Ovary (tissue), 7 donors: ENCODE measurements at regions not wholly inside any gene's neighbourhood (a gene's known extent, or its start where the extent isn't known, plus 50 kb on each side); places are given as distances from the start of the nearest gene placed in this dataset.

Source experiments
- DNase-seq, 5 donors: peaks; one replicate each; pipeline ENCODE4 v3.0.0-alpha.2; 2019 to 2020
- H3K27ac ChIP-seq, 2 donors: fragments of 200-600 bp; one replicate each; pipeline versions ENCODE4 v1.5.1 to v1.8.0; 2019 to 2022
- H3K27me3 ChIP-seq: fragments of 200-600 bp; one replicate; pipeline ENCODE4 v1.8.0; 2022
- H3K36me3 ChIP-seq: fragments of 200-600 bp; sonication (generic); one replicate; pipeline ENCODE4 v1.5.1; 2019
- H3K4me1 ChIP-seq: one replicate; pipeline ENCODE4 v1.8.1; 2013; ENCODE audit warnings: mild to moderate bottlenecking, moderate library complexity; ENCODE audit not compliant: insufficient read depth
- H3K4me3 ChIP-seq: fragments of 200-600 bp; sonication (generic); one replicate; pipeline ENCODE4 v1.5.1; 2017
- H3K9me3 ChIP-seq, 2 donors: fragments of 200-600 bp in 1 of 2; sonication (generic) in 1 of 2; one replicate each; pipeline versions ENCODE4 v1.5.1 to v1.8.1; 2013 to 2019; ENCODE audit warnings: mild to moderate bottlenecking in 1 of 2, moderate library complexity in 1 of 2
- EP300 ChIP-seq: sonication (generic); formaldehyde crosslinking; IDR thresholded peaks from one replicate; pipeline ENCODE4 v1.6.1; 2017; ENCODE audit warnings: antibody characterized with exemption
- POLR2A ChIP-seq: fragments of 450-650 bp; IDR thresholded peaks from one replicate; pipeline ENCODE4 v1.6.1; 2017; ENCODE audit warnings: antibody characterized with exemption, mild to moderate bottlenecking, moderate library complexity
- WGBS, 3 donors: extraction: QIAGEN DNeasy Blood & Tissue Kit in 1 of 3; methylation state at CpG; one replicate each; pipeline versions ENCODE4 v1.1.5 to v1.1.7; 2013 to 2017; 5-methylcytosine and 5-hydroxymethylcytosine counted together
- intact Hi-C, 4 donors: fragments of 100-400 bp; cut with DNase I; formaldehyde crosslinking; loops; one replicate each; pipeline versions ENCODE4 v1.11.0 to v1.15.1; 2022 to 2023
- TF ChIP-seq, protein P1 (sequence below), 3 donors: fragments of 450-650 bp in 2 of 3; fragments of 200-600 bp in 1 of 3; IDR thresholded peaks; one replicate each; pipeline versions ENCODE4 v1.5.1 to v1.8.0; 2016 to 2022; ENCODE audit warnings: antibody characterized with exemption in 3 of 3, mild to moderate bottlenecking in 1 of 3
- donor health status: DM: no; HTN: no; CAD: no; lungs with moderate emphysema.
- donor health status: DM: no; HTN: no; CAD: no.
- donor health status: Bipolar disorder and iron deficiency.
- donor health status: DM: no; HTN: no; CAD: no.
- donor health status: DM: yes; HTN: yes; CAD: no.

DNA sequence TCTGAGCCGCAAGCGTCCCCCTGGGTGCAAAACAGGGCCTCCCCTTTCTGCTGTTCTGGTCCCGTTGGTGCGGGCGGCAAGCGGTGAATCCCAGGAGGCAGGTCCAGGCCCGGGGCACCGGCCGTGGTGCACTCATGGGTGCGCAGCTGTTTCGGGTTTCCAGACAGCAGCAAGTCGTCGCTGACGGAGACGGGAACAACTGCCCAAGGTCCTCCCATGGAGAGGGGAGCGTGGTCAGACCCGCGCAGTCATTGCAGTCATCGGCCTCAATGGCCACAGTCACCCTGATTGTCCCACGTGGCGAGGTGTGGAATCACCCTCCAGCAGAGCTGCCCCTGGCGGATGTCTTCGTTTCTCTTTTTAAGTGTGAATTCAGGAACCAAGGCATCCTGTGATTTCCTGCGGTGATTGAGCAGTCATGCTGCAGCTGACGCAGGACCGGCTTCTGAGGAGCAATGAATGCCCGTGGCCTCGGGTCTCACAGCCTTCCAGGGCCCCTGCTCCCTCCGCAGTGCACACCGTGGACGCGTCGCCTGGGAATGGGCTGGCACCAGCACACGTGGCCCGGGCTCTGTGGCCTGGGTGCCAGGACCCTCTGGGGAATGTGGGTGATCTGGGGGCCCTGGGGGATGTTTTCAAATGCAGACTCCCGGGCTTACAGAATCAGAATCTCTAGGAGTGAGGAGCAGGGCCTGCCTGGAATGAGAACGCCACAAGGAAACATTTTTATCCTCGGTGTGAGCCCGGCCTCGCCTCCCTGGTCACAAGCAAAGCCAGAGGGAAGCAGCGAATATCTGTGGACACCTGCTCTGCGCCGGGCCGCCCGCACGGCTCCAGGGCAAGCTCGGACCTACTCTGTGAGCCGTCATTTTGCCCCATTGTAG lies 244.2 kb upstream of the SALL3 start:
- Histone ChIP-seq H3K27me3 (no peaks in the 10 kb centered on the region), H3K27ac (no peak overlapping the region), H3K9me3 (no peaks in the 10 kb centered on the region), H3K4me3 (no peak overlapping the region), H3K36me3 (no peaks in the 10 kb centered on the region), H3K4me1 (no peaks in the 10 kb centered on the region)
- WGBS, 3 donors: 88 to 90% (median 89%) methylated on average over 46 to 48 of the region's 48 CpGs
- intact Hi-C loops: no loop called here
- no peak for DNase-seq
- TF ChIP-seq POLR2A: no peak
- TF ChIP-seq, protein P1, sequence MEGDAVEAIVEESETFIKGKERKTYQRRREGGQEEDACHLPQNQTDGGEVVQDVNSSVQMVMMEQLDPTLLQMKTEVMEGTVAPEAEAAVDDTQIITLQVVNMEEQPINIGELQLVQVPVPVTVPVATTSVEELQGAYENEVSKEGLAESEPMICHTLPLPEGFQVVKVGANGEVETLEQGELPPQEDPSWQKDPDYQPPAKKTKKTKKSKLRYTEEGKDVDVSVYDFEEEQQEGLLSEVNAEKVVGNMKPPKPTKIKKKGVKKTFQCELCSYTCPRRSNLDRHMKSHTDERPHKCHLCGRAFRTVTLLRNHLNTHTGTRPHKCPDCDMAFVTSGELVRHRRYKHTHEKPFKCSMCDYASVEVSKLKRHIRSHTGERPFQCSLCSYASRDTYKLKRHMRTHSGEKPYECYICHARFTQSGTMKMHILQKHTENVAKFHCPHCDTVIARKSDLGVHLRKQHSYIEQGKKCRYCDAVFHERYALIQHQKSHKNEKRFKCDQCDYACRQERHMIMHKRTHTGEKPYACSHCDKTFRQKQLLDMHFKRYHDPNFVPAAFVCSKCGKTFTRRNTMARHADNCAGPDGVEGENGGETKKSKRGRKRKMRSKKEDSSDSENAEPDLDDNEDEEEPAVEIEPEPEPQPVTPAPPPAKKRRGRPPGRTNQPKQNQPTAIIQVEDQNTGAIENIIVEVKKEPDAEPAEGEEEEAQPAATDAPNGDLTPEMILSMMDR (IDR thresholded peaks at IDR 0.05): no peak
- TF ChIP-seq EP300: no peak

DNA sequence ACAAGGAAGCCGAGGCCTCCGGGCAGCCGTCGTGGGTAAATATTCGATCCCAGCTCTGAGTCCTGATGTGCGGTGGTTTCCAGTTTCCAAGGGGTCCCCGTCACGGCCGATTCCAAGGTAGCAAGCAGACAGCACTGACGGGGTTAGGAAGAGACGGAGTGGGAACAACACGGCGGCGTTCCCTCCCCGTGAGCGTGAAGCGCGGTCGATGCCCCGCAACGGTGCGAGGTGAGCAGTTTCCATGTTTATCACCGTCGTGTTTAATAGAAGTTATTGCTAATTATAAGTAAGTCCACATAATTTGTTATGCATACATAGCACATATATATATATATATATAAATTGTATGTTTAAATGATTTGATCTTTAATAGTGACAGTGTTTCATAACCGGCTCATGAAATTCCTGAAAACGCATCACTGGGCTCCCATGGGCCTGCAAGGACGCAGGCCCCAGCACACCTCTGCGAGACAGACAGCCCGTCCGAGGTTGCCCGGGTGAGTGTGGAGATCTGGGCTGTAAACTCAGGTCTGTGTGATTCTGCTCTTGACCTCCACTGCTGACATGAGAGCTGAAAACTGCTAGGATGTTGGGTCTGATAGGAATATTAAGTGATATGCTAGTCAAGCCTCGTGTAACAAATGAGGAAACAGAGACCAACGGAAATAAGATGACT lies 243.5 kb upstream of the SALL3 start:
- WGBS, 3 donors: 89 to 91% (median 89%) methylated on average over 33 of the region's 33 CpGs

DNA sequence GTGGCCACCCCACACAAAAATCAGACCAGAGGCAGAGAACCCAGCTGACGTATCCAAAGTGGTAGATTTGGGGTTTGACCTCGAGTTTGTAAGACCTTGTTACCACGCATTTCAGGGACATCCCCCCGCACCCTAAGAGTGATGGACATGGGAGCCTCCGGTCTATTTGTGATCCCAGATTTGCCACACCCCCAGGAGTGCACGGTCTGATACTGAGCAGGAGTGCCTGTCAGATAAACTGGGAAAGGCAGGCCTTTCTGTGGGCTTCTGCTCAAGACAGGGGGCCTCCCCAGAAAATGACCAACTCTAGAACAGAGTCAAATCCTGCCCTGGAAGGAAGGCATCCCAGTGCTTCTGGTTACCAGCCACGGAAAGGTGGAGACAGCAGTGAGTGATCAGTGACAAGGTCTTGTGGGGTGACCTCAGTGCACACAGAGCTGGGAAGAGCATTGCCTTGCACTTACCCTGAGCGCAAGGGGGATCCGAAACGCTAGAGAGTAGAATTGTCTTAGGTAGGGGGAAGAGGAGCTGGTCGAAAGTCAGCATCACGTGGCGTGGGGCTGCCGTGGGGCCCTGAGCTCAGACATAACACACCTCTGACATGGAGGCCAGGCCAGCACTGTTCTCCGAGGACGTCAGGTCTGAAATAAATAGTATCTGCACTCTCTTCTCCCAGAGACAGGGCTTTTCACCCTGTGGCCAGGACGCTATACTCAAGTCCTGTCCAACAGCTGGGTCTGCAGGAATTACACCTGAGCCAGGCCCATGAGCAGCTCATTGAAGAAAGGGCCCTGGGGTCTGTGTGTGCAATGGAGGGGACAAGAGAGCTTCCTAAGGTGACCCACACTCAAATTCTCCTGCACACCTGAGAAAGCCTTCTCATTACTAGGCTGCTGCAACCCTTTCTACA lies 242.4 kb upstream of the SALL3 start:
- Histone ChIP-seq H3K27ac (no peak overlapping the region), H3K36me3 (no peaks in the 10 kb centered on the region), H3K27me3 (no peaks in the 10 kb centered on the region), H3K4me1 (no peaks in the 10 kb centered on the region), H3K9me3 (no peaks in the 10 kb centered on the region), H3K4me3 (no peak overlapping the region)
- WGBS, 3 donors: 69 to 78% (median 72%) methylated on average over 17 of the region's 17 CpGs
- intact Hi-C loops: no loop called here
- no peak for DNase-seq
- TF ChIP-seq POLR2A (no peak), EP300 (no peak)
- TF ChIP-seq, protein P1 (IDR thresholded peaks at IDR 0.05): no peak

More for the DNA sequence above, 243.5 kb upstream of the SALL3 start:
- Histone ChIP-seq H3K27ac (no peak overlapping the region), H3K27me3 (no peaks in the 10 kb centered on the region), H3K36me3 (no peaks in the 10 kb centered on the region), H3K4me3 (no peak overlapping the region), H3K4me1 (no peaks in the 10 kb centered on the region), H3K9me3 (no peaks in the 10 kb centered on the region)
- TF ChIP-seq POLR2A (no peak), EP300 (no peak)
- TF ChIP-seq, protein P1 (IDR thresholded peaks at IDR 0.05): no peak
- DNase-seq: no peak
- intact Hi-C loops: no loop called here

DNA sequence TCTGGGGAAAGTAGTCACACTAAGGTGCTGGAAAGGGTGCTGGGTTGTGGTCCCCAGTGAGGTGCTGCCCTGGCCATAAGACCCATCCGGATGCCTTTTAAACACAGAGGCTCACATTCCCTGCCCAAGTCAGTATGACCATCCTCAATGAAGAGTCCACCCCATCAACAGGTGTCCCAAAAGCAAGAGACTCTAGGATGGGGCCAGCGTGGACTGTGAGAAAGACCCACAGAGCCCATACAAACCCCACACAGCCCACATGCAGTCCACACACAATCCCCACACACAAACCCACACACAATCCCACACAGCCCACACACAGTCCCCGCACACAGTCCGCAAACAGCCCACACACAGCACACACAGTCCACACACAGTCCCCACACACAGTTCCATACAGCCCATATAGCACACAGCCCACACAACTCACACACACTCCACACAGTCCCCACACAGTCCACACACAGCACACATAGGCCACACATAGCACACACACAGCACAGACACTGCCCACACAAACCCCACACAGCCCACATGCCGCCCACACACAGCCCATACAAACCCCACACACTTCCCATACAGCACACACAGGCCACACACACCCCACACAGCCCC lies 241.4 kb upstream of the SALL3 start:
- no peaks in the 10 kb centered on the region for H3K27me3 ChIP-seq
- H3K4me1 ChIP-seq: no peaks in the 10 kb centered on the region
- no peaks in the 10 kb centered on the region for H3K36me3 ChIP-seq
- 85 to 92% (median 92%) methylated on average over 5 of the region's 5 CpGs for WGBS, 3 donors
- H3K4me3 ChIP-seq: no peak overlapping the region
- TF ChIP-seq POLR2A (no peak), EP300 (no peak)
- TF ChIP-seq, protein P1 (IDR thresholded peaks at IDR 0.05): no peak
- no peak overlapping the region for H3K27ac ChIP-seq
- intact Hi-C loops: no loop called here
- no peak for DNase-seq
- H3K9me3 ChIP-seq: no peaks in the 10 kb centered on the region
